Lung (tissue), 11 donors: ENCODE measurements at regions not wholly inside any gene's neighbourhood (a gene's known extent, or its start where the extent isn't known, plus 50 kb on each side); places are given as distances from the start of the nearest gene placed in this dataset.

Experiments
- ATAC-seq: fragments of 200-7000 bp; cut with Tn5 transposase; one replicate; pipeline ENCODE4 v1.9.1; 2020; ENCODE audit warnings: moderate number of reproducible peaks; ENCODE audit not compliant: insufficient read depth, low FRiP score
- DNase-seq, 3 donors: peaks; one replicate each; pipeline ENCODE4 v3.0.0-alpha.2; 2013 to 2017
- H3K27ac ChIP-seq, 2 donors: one replicate each; pipeline ENCODE4 v1.5.1; 2013; ENCODE audit warnings: mild to moderate bottlenecking in 2 of 2, moderate library complexity in 2 of 2, control low read depth in 1 of 2, inconsistent platforms in 1 of 2, low read depth in 1 of 2, low read length in 1 of 2
- H3K27me3 ChIP-seq, 3 donors: one replicate each; pipeline ENCODE4 v1.5.1; 2013; ENCODE audit warnings: low read length in 2 of 3; ENCODE audit not compliant: control insufficient read depth in 3 of 3, insufficient read depth in 3 of 3
- H3K36me3 ChIP-seq, 4 donors: one replicate each; pipeline ENCODE4 v1.5.1; 2013; ENCODE audit warnings: low read length in 4 of 4, mild to moderate bottlenecking in 1 of 4, moderate library complexity in 1 of 4; ENCODE audit not compliant: control insufficient read depth in 4 of 4, insufficient read depth in 4 of 4
- H3K4me1 ChIP-seq, 5 donors: one replicate each; pipeline ENCODE4 v1.5.1; 2013; ENCODE audit warnings: low read length in 5 of 5, mild to moderate bottlenecking in 2 of 5, moderate library complexity in 1 of 5; ENCODE audit not compliant: control insufficient read depth in 5 of 5, insufficient read depth in 5 of 5
- H3K4me3 ChIP-seq: one replicate; pipeline ENCODE4 v1.5.1; 2013; ENCODE audit warnings: mild to moderate bottlenecking, control low read depth, moderate library complexity
- H3K9ac ChIP-seq, 2 donors: one replicate each; pipeline ENCODE4 v1.5.1; 2013; ENCODE audit warnings: low read length in 2 of 2, control low read depth in 1 of 2; ENCODE audit not compliant: insufficient read depth in 1 of 2
- H3K9me3 ChIP-seq, 4 donors: one replicate each; pipeline ENCODE4 v1.5.1; 2013; ENCODE audit warnings: low read length in 3 of 4, mild to moderate bottlenecking in 1 of 4, moderate library complexity in 1 of 4; ENCODE audit not compliant: control insufficient read depth in 4 of 4, insufficient read depth in 3 of 4
- CTCF ChIP-seq: IDR thresholded peaks from 2 replicates; pipeline ENCODE4 v1.5.1; 2012; ENCODE audit warnings: mild to moderate bottlenecking; ENCODE audit errors: control extremely low read depth, extremely low read depth
- WGBS, 2 donors: extraction: QIAGEN DNeasy Blood & Tissue Kit; methylation state at CpG; one replicate each; pipeline ENCODE4 v1.1.7; 2013; 5-methylcytosine and 5-hydroxymethylcytosine counted together
- donor health status: control.
- donor health status: control.
- donor health status: Bipolar disorder and iron deficiency.
- donor health status: healthy.
- donor health status: DM: yes; HTN: yes; CAD: no.

- Histone ChIP-seq H3K27me3 (no peaks in the 10 kb centered on the region), H3K4me3 (no peak overlapping the region), H3K9ac (no peak overlapping the region), H3K9me3 (no peaks in the 10 kb centered on the region), H3K27ac (no peak overlapping the region), H3K4me1 (no peaks in the 10 kb centered on the region), H3K36me3 (no peaks in the 10 kb centered on the region)
- ATAC-seq (no peak), DNase-seq (no peak)
- WGBS, 2 donors = 54% methylated on average over 2 of the region's 2 CpGs; no CpG with 5 or more reads in 1 of the 2 donors
- TF ChIP-seq CTCF = no peak
Observed at GRCh38 chrY:19351616-19352015, 392.9 kb downstream of the KDM5D start.

- WGBS, 2 donors = 70% methylated on average over 3 of the region's 3 CpGs; no CpG with 5 or more reads in 1 of the 2 donors
- H3K27ac ChIP-seq = no peak overlapping the region
- DNase-seq (peak in 1 of 3 donors; percentile 1), ATAC-seq (no peak)
- no peaks in the 10 kb centered on the region for H3K36me3 ChIP-seq
- no peaks in the 10 kb centered on the region for H3K27me3 ChIP-seq
- no peaks in the 10 kb centered on the region for H3K4me1 ChIP-seq
- H3K4me3 ChIP-seq = no peak overlapping the region
- no peak for TF ChIP-seq CTCF
- peaks cover 0 to 5% (median 0%) of the 10 kb centered on the region in 4 donors for H3K9me3 ChIP-seq
- H3K9ac ChIP-seq = no peak overlapping the region
Observed at GRCh38 chrY:19321701-19322100, 422.8 kb downstream of the KDM5D start.

GRCh38 chrY:19319135-19319534 lies 425.4 kb downstream of the KDM5D start:
- H3K9me3 ChIP-seq = peaks cover 0 to 5% (median 0%) of the 10 kb centered on the region in 4 donors
- no peaks in the 10 kb centered on the region for H3K36me3 ChIP-seq
- no peaks in the 10 kb centered on the region for H3K27me3 ChIP-seq
- no peak for TF ChIP-seq CTCF
- ATAC-seq (no peak), DNase-seq (no peak)
- no peaks in the 10 kb centered on the region for H3K4me1 ChIP-seq
- no peak overlapping the region for H3K9ac ChIP-seq
- no peak overlapping the region for H3K27ac ChIP-seq
- no peak overlapping the region for H3K4me3 ChIP-seq
- 74% methylated on average over 3 of the region's 3 CpGs; no CpG with 5 or more reads in 1 of the 2 donors for WGBS, 2 donors
